ENCODE measurements at regions not wholly inside any gene's neighbourhood (a gene's known extent, or its start where the extent isn't known, plus 50 kb on each side); places are given as distances from the start of the nearest gene placed in this dataset.

DNA sequence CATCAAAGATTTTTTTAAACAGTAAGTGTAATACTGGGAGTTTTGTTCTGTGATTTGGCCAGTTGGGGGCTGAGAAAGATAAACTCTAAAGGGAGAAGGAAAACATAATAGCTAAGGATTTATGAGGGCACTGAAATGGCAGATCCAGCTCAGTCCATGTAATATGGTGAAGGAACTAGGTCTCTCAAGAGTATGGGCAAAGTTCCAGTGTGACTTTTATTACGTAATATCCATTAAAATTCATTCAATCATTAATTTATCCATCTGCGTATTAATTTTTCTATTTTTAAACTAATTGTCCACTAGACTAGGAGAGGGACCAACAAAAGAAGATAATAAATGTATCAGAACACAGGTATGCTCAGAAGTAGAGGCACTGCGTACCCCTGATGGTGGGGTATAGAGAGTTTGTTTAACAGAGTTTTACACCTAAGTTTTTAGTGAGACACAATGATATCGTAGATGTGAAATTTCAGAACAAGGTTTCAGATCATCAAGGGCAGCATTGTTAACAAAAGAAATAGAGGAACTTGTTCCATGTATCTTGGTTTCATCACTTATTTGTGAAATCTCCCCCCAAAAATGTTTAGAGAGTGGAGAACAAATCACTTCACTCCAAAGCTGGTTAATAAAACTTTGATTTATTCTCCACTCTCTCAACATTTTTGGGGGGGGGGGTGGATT lies 351.1 kb downstream of the GRXCR1 start:
- no peak for DNase-seq (ENCODE audit: low read depth)

GRCh38 chr4:43244688-43245382 lies 352.3 kb downstream of the GRXCR1 start:
- DNase-seq (ENCODE audit: low read depth), result no peak

DNA sequence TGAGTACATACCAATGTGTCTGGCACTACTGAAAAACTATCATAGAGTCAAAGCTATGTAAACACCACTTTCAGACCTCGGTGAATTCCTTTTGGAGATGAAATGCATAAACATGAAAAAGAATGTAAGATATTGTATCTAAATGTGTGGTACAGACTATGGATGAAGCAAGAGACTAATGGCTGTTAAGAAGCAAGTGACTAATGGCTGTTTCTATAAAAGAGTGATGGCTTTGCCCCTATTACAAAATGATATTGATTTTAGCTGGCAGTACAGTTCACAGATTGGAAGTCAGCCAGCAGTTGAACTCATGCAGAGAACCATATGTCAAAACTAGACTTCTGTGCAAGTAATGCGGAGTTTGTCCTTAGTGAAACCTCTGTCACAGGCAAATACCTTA lies 359.3 kb downstream of the GRXCR1 start:
- DNase-seq (ENCODE audit: low read depth), result no peak

- DNase-seq (ENCODE audit: low read depth), result no peak
Measured at GRCh38 chr4:43253541-43253940, 361.0 kb downstream of the GRXCR1 start.

DNA sequence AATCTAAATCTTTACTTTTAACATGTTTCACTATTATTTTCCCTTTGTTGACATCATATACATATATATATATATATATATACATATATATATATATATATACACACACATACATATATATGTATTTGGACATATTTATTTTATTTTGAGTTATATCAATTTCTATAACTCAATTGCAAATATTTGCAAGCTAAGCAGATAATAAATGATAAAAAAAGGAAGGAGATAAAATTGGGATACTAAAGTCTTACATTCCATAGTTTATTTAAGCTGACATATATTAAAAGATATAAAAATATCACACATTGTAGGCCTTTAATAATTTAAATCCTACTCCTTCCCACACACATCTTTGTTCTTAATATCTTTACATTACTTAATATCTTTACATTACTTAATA lies 372.2 kb downstream of the GRXCR1 start:
- DNase-seq (ENCODE audit: low read depth), result no peak

DNA sequence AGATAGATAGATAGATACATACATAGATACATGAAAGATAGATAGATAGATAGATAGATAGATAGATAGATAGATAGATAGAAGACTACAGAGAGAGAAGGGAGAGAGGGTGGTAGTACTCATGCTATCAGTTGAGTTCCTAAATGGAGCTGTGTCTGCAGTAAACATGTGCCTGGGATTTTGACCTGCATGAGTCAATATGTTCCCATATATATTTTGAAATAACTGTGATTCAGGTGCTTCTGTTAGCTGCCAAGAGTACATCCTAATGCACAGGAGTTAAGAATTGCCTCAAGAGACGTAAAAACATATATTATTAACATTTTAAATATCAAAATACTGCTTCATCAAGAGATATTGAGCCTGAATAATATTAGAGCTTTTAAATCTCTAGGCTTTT lies 379.4 kb downstream of the GRXCR1 start:
- no peak for DNase-seq (ENCODE audit: low read depth)

- DNase-seq (ENCODE audit: low read depth), result no peak
Measured at GRCh38 chr4:43274376-43274775, 381.9 kb downstream of the GRXCR1 start.

DNA sequence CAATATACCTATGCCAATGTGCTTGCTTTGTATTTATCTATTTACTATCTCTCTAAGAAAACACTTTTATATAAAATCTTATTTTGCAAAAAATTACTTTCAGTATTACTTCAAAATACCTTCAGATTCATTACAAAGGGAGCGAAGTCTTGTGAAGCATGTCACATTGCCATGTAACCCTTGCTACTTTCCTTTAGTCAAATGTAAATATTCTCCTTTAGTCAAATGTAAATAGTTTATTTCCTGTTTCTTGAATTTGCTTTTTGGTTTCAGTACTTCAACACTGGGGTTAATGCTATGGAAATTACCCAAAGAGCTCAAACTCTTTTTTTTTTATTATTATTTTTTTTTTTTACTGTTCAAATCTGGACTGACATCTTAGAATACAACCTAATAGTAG lies 383.3 kb downstream of the GRXCR1 start:
- DNase-seq (ENCODE audit: low read depth), result no peak

DNA sequence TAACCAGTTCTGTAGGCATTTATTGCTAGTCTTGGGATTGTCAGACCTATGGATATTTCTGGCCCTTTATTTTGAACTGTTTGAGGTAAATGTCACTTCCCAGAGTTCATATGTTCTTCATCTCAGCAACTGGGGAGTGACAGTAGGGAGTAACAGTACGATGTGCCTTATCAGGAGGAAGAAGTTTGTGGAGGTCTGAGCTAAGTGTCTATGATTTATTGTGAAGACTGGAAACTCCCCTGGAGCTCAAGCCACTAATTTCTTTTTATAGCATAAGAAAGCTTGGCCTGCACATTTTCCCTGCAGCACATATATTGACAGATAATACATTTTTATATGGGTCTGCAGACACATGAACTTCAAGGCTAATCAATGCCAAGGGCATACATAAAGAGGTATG lies 383.8 kb downstream of the GRXCR1 start:
- no peak for DNase-seq (ENCODE audit: low read depth)

DNA sequence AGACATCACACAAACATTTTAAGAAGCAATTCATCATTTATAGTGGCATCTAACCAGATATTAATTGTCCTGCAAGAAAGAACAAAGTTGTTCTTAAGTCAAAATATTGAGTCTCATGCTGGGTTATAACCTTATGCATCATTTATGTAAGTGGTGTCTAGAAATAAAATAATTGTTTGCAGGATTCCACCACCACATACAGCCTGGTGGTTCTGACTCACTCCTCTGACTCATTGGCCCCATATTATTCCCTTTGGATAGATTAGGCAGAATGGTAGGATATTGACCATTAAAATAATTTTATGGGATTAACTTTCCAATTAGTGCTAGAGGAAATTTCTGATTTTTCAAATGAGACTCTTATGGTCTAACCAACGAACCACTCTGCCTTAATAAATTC lies 384.5 kb downstream of the GRXCR1 start:
- peak; percentile 41 for DNase-seq (ENCODE audit: low read depth)

DNA sequence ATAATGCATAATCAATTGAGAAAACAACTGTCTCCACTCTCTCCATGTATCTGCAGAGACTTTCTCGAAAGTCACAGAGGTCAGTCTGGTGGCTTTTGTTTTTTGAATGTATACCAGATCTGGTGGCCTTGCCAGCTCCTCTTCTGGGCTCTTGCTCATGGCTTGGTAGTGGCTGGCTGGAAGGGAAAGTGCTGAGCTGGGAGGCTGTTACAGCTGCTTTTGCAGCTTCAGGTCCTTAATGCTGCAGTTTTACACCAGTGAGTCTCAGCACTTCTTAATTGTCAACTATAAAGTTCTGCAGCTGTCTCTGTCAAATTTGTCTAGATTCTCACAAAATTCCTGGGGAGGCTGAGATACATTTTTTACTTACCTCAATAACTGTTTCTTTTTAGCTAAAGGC lies 390.0 kb downstream of the GRXCR1 start:
- no peak for DNase-seq (ENCODE audit: low read depth)

GRCh38 chr4:43286137-43286536 lies 393.6 kb downstream of the GRXCR1 start:
- DNase-seq (ENCODE audit: low read depth), result no peak

- no peak for DNase-seq (ENCODE audit: low read depth)
Measured at GRCh38 chr4:43296946-43297528, 404.5 kb downstream of the GRXCR1 start.

- DNase-seq (ENCODE audit: low read depth), result no peak
Measured at GRCh38 chr4:43316813-43317212, 424.3 kb downstream of the GRXCR1 start.

DNA sequence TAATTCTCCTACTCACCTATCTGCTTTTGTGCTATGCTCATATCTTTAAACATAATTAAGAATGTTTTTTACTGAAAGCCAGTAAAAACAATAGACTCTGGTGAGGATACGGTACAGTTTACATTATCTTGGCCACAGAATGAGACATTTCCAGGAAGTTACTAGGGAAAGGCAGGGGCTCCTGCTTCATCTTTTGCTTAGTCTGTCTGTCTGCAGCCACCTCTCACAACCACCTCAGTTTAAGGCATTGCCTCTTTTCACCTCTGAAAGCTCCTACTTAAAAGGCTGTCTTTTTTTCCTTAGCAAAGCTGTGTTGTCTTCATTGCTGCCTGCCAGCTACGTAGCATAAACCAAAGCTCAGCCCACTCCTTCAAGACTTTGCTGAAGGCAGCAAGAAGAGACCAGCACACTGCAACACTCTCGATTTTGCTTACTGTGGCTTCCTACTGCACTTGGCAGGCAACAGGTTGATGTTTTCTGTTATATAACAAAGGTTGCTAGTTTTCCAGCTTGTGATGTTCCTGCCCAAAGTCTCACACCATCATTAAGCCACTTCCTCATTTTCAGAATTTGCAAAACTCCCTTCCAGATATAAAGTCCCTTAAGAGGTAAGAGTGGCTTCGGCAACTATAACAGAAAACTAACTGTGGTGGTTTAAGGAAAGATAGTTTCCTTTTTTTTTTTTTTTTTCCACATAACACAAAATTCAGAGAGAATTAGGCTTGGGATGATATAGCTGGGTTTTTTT lies 432.9 kb downstream of the GRXCR1 start:
- no peak for DNase-seq (ENCODE audit: low read depth)

- peak; percentile 54 for DNase-seq (ENCODE audit: low read depth)
Measured at GRCh38 chr4:43330288-43330687, 437.8 kb downstream of the GRXCR1 start.

GRCh38 chr4:43331226-43332051 lies 438.9 kb downstream of the GRXCR1 start:
- peak; percentile 77 for DNase-seq (ENCODE audit: low read depth)

DNA sequence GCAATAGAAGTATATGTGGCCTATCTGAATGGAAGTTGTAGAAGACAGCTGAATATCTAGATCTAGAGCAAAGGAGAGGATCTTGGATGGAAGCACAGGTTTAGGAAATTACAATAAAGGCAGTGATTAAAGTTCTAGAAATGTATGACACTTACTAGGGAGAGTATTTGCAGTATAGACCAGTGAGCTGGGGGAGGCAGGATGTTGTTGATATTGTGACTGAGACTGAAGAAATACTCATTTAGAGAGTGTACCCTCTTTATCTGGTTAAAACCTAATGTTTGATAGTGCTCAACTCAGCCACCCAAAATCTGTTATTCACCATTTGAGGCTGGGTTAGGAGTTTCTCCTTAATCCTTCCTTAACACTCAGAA lies 439.5 kb downstream of the GRXCR1 start:
- no peak for DNase-seq (ENCODE audit: low read depth)

DNA sequence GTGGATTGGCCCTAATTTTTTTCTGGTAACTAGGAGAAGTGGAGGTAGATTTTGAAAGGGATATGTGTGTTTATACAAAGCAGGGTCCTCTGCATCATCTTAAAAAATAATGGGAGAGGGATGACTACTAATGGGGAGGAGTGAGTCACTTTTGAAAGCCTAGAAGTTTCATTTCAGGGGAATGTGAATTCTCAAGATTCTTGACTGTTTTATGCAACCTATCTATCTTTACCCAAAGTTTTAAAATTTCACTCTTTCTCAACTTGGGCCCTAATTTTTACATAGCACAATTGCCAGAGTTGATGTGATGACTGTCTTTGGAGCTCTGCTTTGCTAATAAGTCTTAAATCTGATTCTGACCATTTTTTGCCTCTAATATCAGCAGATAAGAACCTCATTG lies 445.2 kb downstream of the GRXCR1 start:
- no peak for DNase-seq (ENCODE audit: low read depth)

- DNase-seq (ENCODE audit: low read depth), result peak; percentile 80
Measured at GRCh38 chr4:43339435-43339834, 446.9 kb downstream of the GRXCR1 start.

DNA sequence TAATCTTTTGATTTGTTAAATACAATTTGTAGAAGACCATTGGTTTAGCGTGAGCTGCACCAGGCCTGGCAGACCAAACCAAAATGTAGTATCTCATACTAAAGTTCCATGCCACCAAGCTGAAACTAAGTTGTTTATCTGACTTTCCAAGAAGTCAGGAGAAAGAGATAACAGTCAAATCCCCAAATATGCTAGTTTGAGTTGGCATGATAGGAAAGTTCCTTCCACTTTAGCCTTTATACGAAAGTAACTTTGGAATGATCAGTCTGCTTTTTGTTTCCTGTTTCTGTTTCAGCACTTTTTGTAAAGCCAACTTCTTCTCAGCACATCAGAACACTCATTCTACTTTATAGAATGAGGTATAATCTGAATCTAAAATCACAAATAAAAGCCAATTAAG lies 449.2 kb downstream of the GRXCR1 start:
- DNase-seq (ENCODE audit: low read depth), result no peak

DNA sequence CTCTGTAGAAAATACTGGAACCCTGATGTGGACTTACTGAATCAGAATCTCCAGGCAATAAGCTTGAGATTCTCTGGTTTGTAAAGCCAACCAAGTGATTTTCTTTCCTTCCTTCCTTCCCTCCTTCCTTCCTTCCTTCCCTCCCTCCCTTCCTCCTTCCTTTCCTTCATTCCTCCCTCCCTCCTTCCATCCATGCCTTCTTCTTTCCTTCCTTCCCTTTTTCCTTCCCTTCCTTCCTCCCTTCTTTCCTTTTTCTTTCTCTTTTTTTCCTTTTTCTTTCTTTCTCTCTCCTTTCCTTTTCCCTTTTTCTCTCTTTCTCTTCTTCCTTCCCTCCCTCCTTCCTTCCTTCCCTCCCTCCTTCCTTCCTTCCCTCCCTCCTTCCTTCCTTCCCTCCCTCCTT lies 450.8 kb downstream of the GRXCR1 start:
- no peak for DNase-seq (ENCODE audit: low read depth)

Measured in stromal cell of bone marrow (primary cell).